SK-N-SH (cell line): ENCODE measurements at regions not wholly inside any gene's neighbourhood (a gene's known extent, or its start where the extent isn't known, plus 50 kb on each side); places are given as distances from the start of the nearest gene placed in this dataset.
A peak's percentile ranks its signal among the peaks of the same experiment; 100 is the strongest.

ENCODE experiments used
- CTCF ChIA-PET: fragments of 300-600, 350-600 bp; formaldehyde crosslinking; extraction: SDS; loops from one replicate; lab custom pipeline; 2021; lab: Yijun Ruan, JAX
- POLR2A ChIA-PET: fragments of 350-600 bp; sonication (Branson Sonifier 250); formaldehyde crosslinking; extraction: SDS; loops from one replicate; lab custom pipeline; 2020; ENCODE audit warnings: antibody characterized with exemption, inconsistent platforms; lab: Yijun Ruan, JAX
- DNase-seq: peaks from one replicate; pipeline ENCODE4 v3.0.0; 2012
- H2AFZ ChIP-seq: fragments of 200-600 bp; sonication (generic); 2 replicates; pipeline ENCODE4 v1.8.1; 2016; ENCODE audit warnings: antibody characterized with exemption, mild to moderate bottlenecking, low read depth
- H3F3A ChIP-seq: fragments of 200-600 bp; sonication (generic); replicated peaks from 2 replicates; pipeline ENCODE3; 2016; ENCODE audit warnings: antibody characterized with exemption, mild to moderate bottlenecking; ENCODE audit not compliant: insufficient read depth
- H3K27ac ChIP-seq, 2 experiments: fragments of 200-500 bp in 1 of 2; fragments of 200-600 bp in 1 of 2; sonication (Bioruptor generic) in 1 of 2; sonication (generic), shearing (Covaris generic) in 1 of 2; 2 replicates each; pipeline versions ENCODE4 v1.5.1 to v1.6.1; 2014 to 2016; ENCODE audit warnings: low read depth in 2 of 2, inconsistent platforms in 1 of 2, low read length in 1 of 2, mild to moderate bottlenecking in 1 of 2, mixed read lengths in 1 of 2
- H3K27me3 ChIP-seq: fragments of 200-600 bp; sonication (generic), shearing (Covaris generic); 2 replicates; pipeline ENCODE4 v1.6.1; 2016; ENCODE audit warnings: mixed run types; ENCODE audit not compliant: insufficient read depth
- H3K36me3 ChIP-seq, 2 experiments: fragments of 200-500 bp in 1 of 2; fragments of 200-600 bp in 1 of 2; sonication (Bioruptor generic) in 1 of 2; sonication (generic) in 1 of 2; replicated peaks in 1 of 2; 2 replicates each; pipeline versions ENCODE3 to v1.5.1; 2014 to 2016; ENCODE audit warnings: low read length in 1 of 2, mild to moderate bottlenecking in 1 of 2; ENCODE audit not compliant: insufficient read depth in 2 of 2, control insufficient read depth in 1 of 2
- H3K4me1 ChIP-seq, 2 experiments: fragments of 200-500 bp in 1 of 2; fragments of 200-600 bp in 1 of 2; sonication (Bioruptor generic) in 1 of 2; sonication (generic), shearing (Covaris generic) in 1 of 2; 2 replicates each; pipeline versions ENCODE4 v1.5.1 to v1.6.1; 2014 to 2016; ENCODE audit warnings: low read depth in 1 of 2, low read length in 1 of 2, mixed run types in 1 of 2; ENCODE audit not compliant: insufficient read depth in 2 of 2, control insufficient read depth in 1 of 2
- H3K4me2 ChIP-seq: fragments of 200-600 bp; sonication (generic), shearing (Covaris generic); 2 replicates; pipeline ENCODE4 v1.6.1; 2017; ENCODE audit warnings: mixed run types
- H3K4me3 ChIP-seq, 2 experiments: fragments of 200-500 bp in 1 of 2; fragments of 200-600 bp in 1 of 2; sonication (Bioruptor generic) in 1 of 2; sonication (generic), shearing (Covaris generic) in 1 of 2; 2 replicates each; pipeline versions ENCODE4 v1.5.1 to v1.8.1; 2014 to 2016; ENCODE audit warnings: low read depth in 2 of 2, inconsistent platforms in 1 of 2, low read length in 1 of 2, mild to moderate bottlenecking in 1 of 2, mixed read lengths in 1 of 2, moderate library complexity in 1 of 2
- H3K79me2 ChIP-seq: fragments of 200-600 bp; sonication (generic); 2 replicates; pipeline ENCODE4 v1.8.1; 2017; ENCODE audit warnings: mild to moderate bottlenecking; ENCODE audit not compliant: insufficient read depth
- H3K9ac ChIP-seq: fragments of 200-600 bp; sonication (generic); 2 replicates; pipeline ENCODE4 v1.6.1; 2017; ENCODE audit warnings: mixed run types
- H3K9me2 ChIP-seq: fragments of 200-600 bp; sonication (generic); 2 replicates; pipeline ENCODE4 v1.6.1; 2017; ENCODE audit warnings: mixed run types
- H3K9me3 ChIP-seq: fragments of 200-600 bp; sonication (generic); 2 replicates; pipeline ENCODE4 v1.6.1; 2017; ENCODE audit warnings: mixed run types, mild to moderate bottlenecking, moderate library complexity
- H4K20me1 ChIP-seq: fragments of 200-600 bp; sonication (generic); 2 replicates; pipeline ENCODE4 v1.6.1; 2017; ENCODE audit warnings: mild to moderate bottlenecking, mixed run types; ENCODE audit not compliant: insufficient read depth
- CTCF ChIP-seq: fragments of 200-600 bp; sonication (generic); IDR thresholded peaks from 2 replicates; pipeline ENCODE4 v1.6.1; 2017; ENCODE audit warnings: antibody characterized with exemption, mild to moderate bottlenecking, moderate library complexity
- ELF1 ChIP-seq: IDR thresholded peaks from 2 replicates; pipeline ENCODE4 v1.4.0; 2012
- EP300 ChIP-seq, 2 experiments: IDR thresholded peaks; 2 replicates each; pipeline versions ENCODE4 v1.4.0 to v1.6.1; 2012; ENCODE audit warnings: borderline replicate concordance in 1 of 2, low read depth in 1 of 2, low read length in 1 of 2
- GATA2 ChIP-seq: sonication (generic); formaldehyde crosslinking; IDR thresholded peaks from 2 replicates; pipeline ENCODE4 v1.5.0; 2020; ENCODE audit warnings: mild to moderate bottlenecking, missing genetic modification reagents
- IRF3 ChIP-seq: fragments of 150-350 bp; IDR thresholded peaks from 2 replicates; pipeline ENCODE4 v1.6.1; 2016; ENCODE audit warnings: mild to moderate bottlenecking, low read depth, low read length
- JUND ChIP-seq: IDR thresholded peaks from 2 replicates; pipeline ENCODE4 v1.4.0; 2012
- MXI1 ChIP-seq: IDR thresholded peaks from 2 replicates; pipeline ENCODE4 v1.6.1; 2012; ENCODE audit warnings: mild to moderate bottlenecking, low read depth, low read length, improper control_type of control experiment
- NRF1 ChIP-seq: IDR thresholded peaks from 2 replicates; pipeline ENCODE4 v1.6.1; 2012; ENCODE audit warnings: low read depth, mild to moderate bottlenecking, low read length
- PBX3 ChIP-seq: IDR thresholded peaks from 2 replicates; pipeline ENCODE4; 2012
- POLR2AphosphoS5 ChIP-seq: IDR thresholded peaks from 2 replicates; pipeline ENCODE4 v1.6.1; 2012; ENCODE audit warnings: low read depth, low read length
- RCOR1 ChIP-seq: fragments of 150-350 bp; IDR thresholded peaks from 2 replicates; pipeline ENCODE4 v1.6.1; 2017; ENCODE audit warnings: antibody characterized with exemption, low read length
- REST ChIP-seq: IDR thresholded peaks from 2 replicates; pipeline ENCODE4 v1.6.1; 2012; ENCODE audit warnings: mild to moderate bottlenecking, low read depth, low read length, moderate library complexity
- RFX5 ChIP-seq: IDR thresholded peaks from 2 replicates; pipeline ENCODE4 v1.6.1; 2012; ENCODE audit warnings: mild to moderate bottlenecking, improper control_type of control experiment, low read length
- RXRA ChIP-seq: IDR thresholded peaks from 2 replicates; pipeline ENCODE4 v1.4.0; 2012; ENCODE audit warnings: low read depth, mild to moderate bottlenecking, borderline replicate concordance
- SMC3 ChIP-seq: IDR thresholded peaks from 2 replicates; pipeline ENCODE4 v1.6.1; 2012; ENCODE audit warnings: low read depth, low read length, improper control_type of control experiment
- TEAD4 ChIP-seq: IDR thresholded peaks from 2 replicates; pipeline ENCODE4 v1.4.0; 2012; ENCODE audit warnings: mild to moderate bottlenecking, borderline replicate concordance; ENCODE audit not compliant: insufficient read depth
- WGBS: methylation state at CpG from one replicate; pipeline ENCODE4 v1.1.6; 2017; ENCODE audit warnings: low lambda C conversion rate; 5-methylcytosine and 5-hydroxymethylcytosine counted together

- H3K9ac ChIP-seq, result no peak overlapping the region
- H3K27ac ChIP-seq, result no peak overlapping the region
- ChIA-PET POLR2A (no interaction called here), CTCF (interaction anchor here (1.5 to 1.8 kb wide), 2 partner anchors 48 to 380 kb away, joined by 5 read pairs; no protein-coding TSS in a partner anchor)
- H3F3A ChIP-seq, result no peaks in the 10 kb centered on the region
- no peak overlapping the region for H3K4me2 ChIP-seq
- no peaks in the 10 kb centered on the region for H3K36me3 ChIP-seq
- no peaks in the 10 kb centered on the region for H3K9me3 ChIP-seq
- H3K4me3 ChIP-seq, result no peak overlapping the region
- no peaks in the 10 kb centered on the region; a peak in 1 of 4 replicates for H3K4me1 ChIP-seq
- no peaks in the 10 kb centered on the region for H4K20me1 ChIP-seq
- peak; percentile 37 for DNase-seq
- 57% methylated on average over 4 of the region's 4 CpGs for WGBS
- H2AFZ ChIP-seq, result no peak overlapping the region
- H3K9me2 ChIP-seq, result no peaks in the 10 kb centered on the region
- H3K27me3 ChIP-seq, result no peaks in the 10 kb centered on the region
- TF ChIP-seq SMC3 (no peak), POLR2AphosphoS5 (no peak), ELF1 (no peak), CTCF (no peak), TEAD4 (no peak), RCOR1 (no peak), PBX3 (no peak), EP300 (IDR thresholded peaks at IDR 0.05; ENCODE audit: borderline replicate concordance in 1 of 2, low read depth in 1 of 2, low read length in 1 of 2) (no peak), NRF1 (no peak), MXI1 (no peak), IRF3 (no peak), RXRA (no peak), GATA2 (CRISPR knock-in tag) (no peak), RFX5 (no peak), JUND (no peak), REST (no peak)
- H3K79me2 ChIP-seq, result no peaks in the 10 kb centered on the region
Observed at GRCh38 chr11:130814440-130815096, 101.7 kb downstream of the SNX19 start.
